ENCODE measurements at regions not wholly inside any gene's neighbourhood (a gene's known extent, or its start where the extent isn't known, plus 50 kb on each side); places are given as distances from the start of the nearest gene placed in this dataset.

GRCh38 chr6:113669606-113670005, 187.5 kb upstream of the MARCKS start:
- dilution Hi-C loops (cut with MboI; ENCODE audit: extremely low pct_ligation_motif_present, low sequenced_read_pairs): no loop called here
- intact Hi-C loops (cut with micrococcal nuclease): no loop called here
- CTCF ChIA-PET: interaction anchor here (1.5 kb wide), 1 partner anchor 15 kb away, joined by 3 read pairs; no protein-coding TSS in a partner anchor
- no peak overlapping the region for H3K9ac ChIP-seq (replicated peaks; ENCODE audit: extremely low read depth, insufficient read depth, low read length)
- POLR2A ChIA-PET: no interaction called here
- H3K9me3 ChIP-seq (replicated peaks; ENCODE audit: control insufficient read depth, insufficient read depth, low read length): no peaks in the 10 kb centered on the region
- DNase-seq (ENCODE audit: low read depth, low spot score) (no peak), FAIRE-seq (no peak)
- H3K4me2 ChIP-seq (ENCODE audit: insufficient read depth, low read length): no peak overlapping the region
- no peak overlapping the region for H3K27ac ChIP-seq (ENCODE audit: insufficient read depth, low read depth, low read length)
- no peak overlapping the region for H3K4me3 ChIP-seq (replicated peaks in 1 of 3; ENCODE audit: insufficient read depth in 1 of 3, low read depth in 1 of 3, low read length in 3 of 3)
- H4K20me1 ChIP-seq (replicated peaks; ENCODE audit: control insufficient read depth, extremely low read depth, insufficient read depth, low read length): no peaks in the 10 kb centered on the region
- H3K4me1 ChIP-seq (ENCODE audit: control insufficient read depth, extremely low read depth, insufficient read depth, low read length): peaks cover 16% of the 10 kb centered on the region
- H3K27me3 ChIP-seq (ENCODE audit: control insufficient read depth in 2 of 2, insufficient read depth in 2 of 2, low read length in 2 of 2): no peaks in the 10 kb centered on the region
- H3K36me3 ChIP-seq (ENCODE audit: control insufficient read depth in 2 of 2, extremely low read depth in 1 of 2, insufficient read depth in 2 of 2, low read length in 2 of 2): no peaks in the 10 kb centered on the region
- H3K79me2 ChIP-seq (ENCODE audit: control insufficient read depth, insufficient read depth, low read length): no peaks in the 10 kb centered on the region
- no peak overlapping the region for H2AFZ ChIP-seq (ENCODE audit: low read depth, low read length)
- TF ChIP-seq POLR2AphosphoS5 (IDR thresholded peaks at IDR 0.05; ENCODE audit: insufficient read depth, low read depth, low read length) (no peak), MYC (IDR thresholded peaks at IDR 0.05; ENCODE audit: low read depth, low read length) (no peak), MAX (IDR thresholded peaks at IDR 0.05; ENCODE audit: insufficient read depth, insufficient read length) (no peak), EZH2 (IDR thresholded peaks at IDR 0.05; ENCODE audit: borderline replicate concordance, low read depth, low read length, severe bottlenecking) (no peak), FOS (IDR thresholded peaks at IDR 0.05; ENCODE audit: borderline replicate concordance, insufficient read depth, low read length) (no peak), JUN (IDR thresholded peaks at IDR 0.05; ENCODE audit: borderline replicate concordance, insufficient read depth, insufficient read length, low read depth) (no peak), GATA2 (IDR thresholded peaks at IDR 0.05; ENCODE audit: insufficient read depth, insufficient read length, low read depth, low read length) (no peak), CTCF (IDR thresholded peaks at IDR 0.05; ENCODE audit: extremely low read depth in 1 of 2, insufficient read depth in 1 of 2, low read depth in 1 of 2, low read length in 2 of 2) (no peak), POLR2A (IDR thresholded peaks at IDR 0.05; ENCODE audit: low read depth, low read length) (no peak)
- H3K9me1 ChIP-seq (replicated peaks; ENCODE audit: control insufficient read depth, extremely low read depth, insufficient read depth, low read length): no peaks in the 10 kb centered on the region
- BruUV-seq (replicated peaks): no TSS peak

Data from endothelial cell of umbilical vein (primary cell).